HG02678 (cell line): ENCODE measurements at regions not wholly inside any gene's neighbourhood (a gene's known extent, or its start where the extent isn't known, plus 50 kb on each side); places are given as distances from the start of the nearest gene placed in this dataset.
A peak's percentile ranks its signal among the peaks of the same experiment; 100 is the strongest.

Experiments used
- ATAC-seq: cut with Tn5 transposase; IDR thresholded peaks from one replicate; pipeline ENCODE4 v1.9.1; 2021; ENCODE audit warnings: mild to moderate bottlenecking, moderate library complexity; ENCODE audit not compliant: unreplicated experiment

GRCh38 chr6:6908121-6908520 lies 199.6 kb upstream of the RREB1 start:
- no peak for ATAC-seq

DNA sequence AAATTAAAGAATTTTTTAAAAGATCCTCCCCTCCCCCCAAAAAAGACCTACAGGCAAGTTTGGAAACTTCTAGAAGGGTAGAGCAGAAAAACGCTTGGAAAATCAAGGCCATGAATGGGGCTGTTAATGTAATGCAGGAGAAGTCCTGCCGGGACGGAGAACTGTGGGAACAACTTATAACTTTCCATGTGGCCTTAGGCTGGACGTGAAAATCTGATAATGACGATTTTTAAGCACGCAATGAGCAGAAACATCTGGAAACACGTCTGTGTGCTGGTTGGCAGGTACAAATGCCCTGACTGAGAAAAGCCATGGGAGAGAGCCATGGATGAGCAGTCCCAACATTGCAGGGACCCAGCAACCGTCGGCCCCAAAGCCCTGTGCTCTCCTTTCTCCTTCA lies 198.7 kb upstream of the RREB1 start:
- no peak for ATAC-seq

DNA sequence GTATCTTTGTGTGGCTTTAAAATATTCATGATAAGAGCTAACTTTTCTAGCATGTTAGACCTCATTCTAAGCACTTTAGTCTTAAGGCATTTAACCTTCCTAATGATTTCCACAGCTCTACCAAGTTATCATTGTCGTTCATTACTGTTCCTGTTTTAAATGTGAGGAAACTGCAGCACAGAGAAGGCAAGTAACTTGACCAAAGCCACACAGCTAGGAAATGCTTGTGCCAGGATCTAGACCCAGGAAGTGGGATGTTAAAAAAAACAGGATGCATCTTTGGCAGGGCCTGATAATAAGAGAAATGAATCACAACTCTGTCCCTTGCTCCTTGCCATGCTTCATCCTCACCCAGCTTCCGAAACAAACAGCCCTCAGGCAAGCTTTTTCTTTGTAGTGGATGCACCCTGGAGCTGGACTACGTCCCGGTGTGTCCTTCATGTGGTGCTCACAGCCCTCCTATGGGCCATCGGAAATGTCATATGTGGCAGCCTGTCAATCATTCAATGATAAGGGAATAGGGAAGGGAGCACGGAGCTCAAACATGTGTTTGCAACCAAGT lies 196.9 kb upstream of the RREB1 start:
- no peak for ATAC-seq

DNA sequence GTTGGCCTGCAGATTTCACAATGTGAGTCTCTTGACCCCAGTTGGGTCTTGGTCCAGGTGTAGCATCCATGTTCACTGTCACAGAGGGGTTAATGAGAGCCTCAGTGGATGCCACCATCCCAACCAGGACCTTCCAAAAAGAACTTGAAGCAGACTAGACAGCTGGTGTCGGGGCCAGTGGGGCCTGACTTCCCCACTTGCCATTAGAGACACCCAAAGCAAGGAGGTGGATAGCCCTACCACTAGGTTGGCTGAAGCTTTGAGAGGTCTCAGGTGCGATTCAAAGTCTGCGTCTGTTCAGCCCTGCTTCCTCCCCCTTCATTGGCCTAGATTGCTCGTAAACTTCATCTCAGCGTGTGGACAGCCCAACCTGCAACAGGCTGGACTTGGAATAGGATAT lies 196.4 kb upstream of the RREB1 start:
- no peak for ATAC-seq

DNA sequence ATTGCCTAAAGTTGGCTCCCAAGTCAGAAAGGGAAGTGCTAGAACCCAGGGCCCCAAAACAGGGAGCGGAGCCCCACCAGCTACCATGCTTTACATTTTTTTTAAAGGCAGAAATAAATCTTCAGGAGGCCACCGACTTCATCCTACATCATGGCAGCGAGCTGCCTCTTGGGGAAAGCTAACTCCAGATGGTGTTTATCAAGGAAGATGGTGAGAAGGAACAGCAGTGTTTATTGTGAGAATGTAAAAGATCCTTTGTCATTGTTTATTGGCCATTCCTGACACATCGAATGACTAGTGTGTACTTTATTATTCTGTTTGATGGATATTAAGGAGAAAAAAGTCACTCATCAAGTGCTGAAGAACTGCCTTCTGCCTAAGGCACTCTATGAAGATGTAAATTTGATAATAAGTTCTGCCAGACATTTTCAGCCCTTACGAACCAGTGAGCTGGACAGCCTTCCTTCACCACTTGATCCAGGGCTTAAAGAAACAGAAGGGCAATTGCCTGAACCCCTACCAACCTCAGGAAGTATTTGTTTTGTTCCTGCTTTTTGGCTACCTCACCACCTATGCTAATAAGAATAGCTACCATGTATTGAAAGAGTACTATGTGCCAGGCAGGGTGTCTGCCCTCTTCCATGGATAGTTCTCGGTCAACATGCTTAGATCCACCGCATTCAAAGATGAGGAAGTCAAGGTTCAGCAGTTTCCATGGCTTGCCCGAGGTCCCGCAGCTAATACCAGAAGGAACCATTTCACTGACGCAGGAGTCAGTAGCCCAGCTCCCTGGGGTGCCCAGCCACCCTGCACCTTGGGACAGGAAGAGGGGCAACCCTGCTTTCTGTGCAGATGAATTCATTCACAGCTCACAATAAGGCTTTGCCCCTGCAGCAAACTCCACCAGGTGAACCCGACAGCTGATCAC lies 194.7 kb upstream of the RREB1 start:
- ATAC-seq = no peak

- ATAC-seq = no peak
Measured at GRCh38 chr6:6915219-6915618, 192.5 kb upstream of the RREB1 start.

DNA sequence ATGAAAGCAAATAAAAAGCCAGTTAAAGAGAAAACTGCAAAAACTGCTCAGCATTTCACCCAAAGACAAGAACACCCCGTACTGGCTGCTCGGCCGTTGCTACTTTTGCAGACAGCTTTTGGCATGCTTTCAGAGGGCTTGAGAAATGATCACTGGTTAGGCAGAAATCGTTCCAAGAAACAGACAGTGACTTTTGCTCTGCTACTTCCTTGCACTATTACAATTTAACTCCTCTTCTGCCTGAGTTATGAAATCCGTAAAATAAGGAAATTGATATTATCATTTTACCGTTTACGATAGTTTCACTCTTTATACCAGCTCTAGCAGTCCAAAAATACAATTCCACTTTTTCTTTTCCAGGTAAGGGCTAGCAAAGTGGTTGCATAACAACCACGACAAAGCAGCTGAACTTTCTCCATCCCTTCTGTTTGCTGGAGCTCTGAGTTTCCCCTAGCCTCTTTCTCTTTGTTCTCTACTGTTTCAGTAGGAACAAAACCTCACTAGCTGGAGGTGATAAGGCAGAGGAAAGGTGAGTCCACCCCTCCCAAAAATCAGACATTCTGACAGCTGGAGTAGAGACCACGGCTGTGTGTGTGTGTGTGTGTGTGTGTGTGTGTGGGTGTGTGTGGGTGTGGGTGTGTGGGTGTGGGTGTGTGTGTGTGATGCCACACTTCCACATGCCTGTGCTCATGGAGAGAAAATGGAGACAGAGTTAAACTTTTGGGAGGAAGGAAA lies 191.8 kb upstream of the RREB1 start:
- ATAC-seq = no peak

DNA sequence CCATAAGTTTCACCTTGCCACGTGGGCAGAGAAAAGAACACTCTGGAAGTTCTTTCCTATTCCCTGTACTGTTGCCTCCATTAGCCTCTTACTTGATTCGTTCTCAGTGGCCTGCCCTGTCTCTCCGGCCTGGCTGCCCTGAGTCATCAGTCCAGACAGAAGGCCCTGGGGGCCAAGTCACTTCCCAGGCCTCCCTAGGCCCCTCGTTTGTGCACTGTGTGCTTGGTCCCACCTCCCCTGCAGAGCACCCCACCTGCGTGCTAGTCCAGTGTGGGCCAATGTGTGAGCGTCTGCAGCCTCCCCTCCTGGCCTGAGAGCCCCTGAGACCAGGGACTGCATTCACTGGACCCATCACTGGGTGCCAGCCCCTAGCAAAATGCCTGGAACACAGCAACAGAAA lies 191.2 kb upstream of the RREB1 start:
- ATAC-seq = no peak

- ATAC-seq = peak; percentile 93
Measured at GRCh38 chr6:6918216-6918983, 189.4 kb upstream of the RREB1 start.

DNA sequence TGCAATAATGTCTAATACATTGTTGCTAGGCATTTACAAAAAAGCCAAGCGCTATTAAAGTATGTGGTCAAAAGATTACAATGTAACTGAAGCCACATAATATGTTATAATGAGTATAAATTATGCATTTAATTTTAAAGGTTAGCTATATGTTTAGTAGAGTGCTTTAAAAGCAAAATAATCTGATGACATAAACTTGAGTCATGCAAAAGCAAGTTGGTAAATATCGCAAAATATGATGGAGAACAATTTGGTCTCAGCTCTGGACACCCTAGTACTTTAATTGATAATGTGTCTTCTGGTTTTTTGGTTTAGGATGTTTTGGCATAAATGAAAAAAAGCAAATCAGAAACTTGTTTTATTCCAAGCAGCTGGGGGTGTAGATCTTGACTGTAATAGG lies 188.6 kb upstream of the RREB1 start:
- no peak for ATAC-seq

DNA sequence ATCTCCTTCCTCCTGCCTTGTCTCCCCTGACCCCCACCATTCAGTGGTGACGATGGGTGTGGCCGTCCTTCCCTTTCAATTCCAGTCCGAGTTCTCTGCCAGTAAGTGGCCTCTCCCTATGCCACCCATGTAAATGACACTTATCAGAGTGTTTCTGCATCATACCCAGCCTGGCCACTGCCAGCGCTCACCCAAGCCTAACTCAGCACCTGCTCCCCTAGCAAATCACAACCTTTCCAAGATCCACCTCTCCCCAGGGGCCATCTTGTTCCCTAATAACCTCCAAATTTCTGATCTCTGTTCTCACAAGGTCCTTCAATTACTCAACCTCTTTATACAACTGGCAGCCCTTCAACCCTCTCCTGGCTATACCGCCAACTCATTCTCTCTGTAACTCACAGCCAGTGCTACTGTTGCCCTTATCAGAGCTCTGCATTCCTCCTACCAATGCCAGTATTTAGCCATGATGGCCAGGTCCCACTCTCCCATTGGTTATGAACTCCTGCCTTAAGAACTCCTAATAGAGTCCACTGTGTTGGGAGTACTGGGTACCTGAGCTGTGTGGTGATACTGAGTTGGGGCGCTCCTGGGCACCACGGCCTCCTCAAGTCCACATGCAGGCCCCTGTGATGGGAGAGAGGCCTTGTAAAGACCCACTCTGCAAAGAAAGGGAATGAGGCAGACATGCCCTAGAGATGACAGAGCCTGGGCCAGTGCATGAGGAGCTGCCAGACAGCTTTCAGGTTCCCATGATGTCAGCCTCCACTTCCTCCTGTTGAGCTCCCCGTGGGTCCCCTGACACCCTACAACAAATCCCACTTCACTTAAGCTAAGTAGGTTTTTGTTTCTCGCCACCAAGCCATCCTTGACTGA lies 187.4 kb upstream of the RREB1 start:
- no peak for ATAC-seq

- no peak for ATAC-seq
Measured at GRCh38 chr6:6920987-6921313, 186.8 kb upstream of the RREB1 start.

DNA sequence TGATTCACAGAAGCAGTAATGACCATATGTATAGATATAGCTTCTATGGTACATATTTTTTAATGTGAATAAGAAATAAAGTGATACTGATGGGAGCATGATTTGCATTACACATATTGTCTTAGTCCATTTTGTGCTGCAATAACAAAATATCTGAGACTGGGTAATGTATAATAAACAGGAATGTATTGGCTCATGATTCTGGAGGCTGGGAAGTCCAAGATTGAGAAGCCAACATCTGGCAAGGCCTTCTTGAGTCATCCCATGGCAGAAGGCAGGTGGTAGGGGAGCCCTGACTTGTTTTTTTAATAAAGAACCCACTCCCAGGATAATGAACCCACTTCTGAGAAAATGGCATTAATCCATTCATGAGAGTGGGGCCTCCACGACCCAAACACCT lies 185.6 kb upstream of the RREB1 start:
- no peak for ATAC-seq

- ATAC-seq = no peak
Measured at GRCh38 chr6:6923605-6924004, 184.2 kb upstream of the RREB1 start.

DNA sequence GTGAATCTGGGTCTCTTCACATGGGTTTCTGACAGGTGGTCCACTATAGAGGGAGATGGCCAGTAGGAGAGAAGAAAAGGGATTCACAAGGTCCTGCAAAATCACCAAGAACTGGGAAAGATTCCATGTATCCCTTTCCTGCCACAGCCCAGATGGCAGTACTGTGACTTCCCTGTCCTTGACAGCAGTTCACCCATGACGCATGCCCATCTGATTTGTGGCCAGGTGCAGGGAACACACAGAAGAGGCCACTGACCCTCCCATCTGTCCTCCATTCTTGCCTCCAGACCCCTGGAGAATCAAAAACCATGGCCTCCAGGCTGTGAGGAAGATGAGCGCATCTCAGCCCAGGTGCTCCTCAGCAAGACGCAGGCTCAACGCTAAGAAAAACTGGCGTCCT lies 183.1 kb upstream of the RREB1 start:
- ATAC-seq = no peak

DNA sequence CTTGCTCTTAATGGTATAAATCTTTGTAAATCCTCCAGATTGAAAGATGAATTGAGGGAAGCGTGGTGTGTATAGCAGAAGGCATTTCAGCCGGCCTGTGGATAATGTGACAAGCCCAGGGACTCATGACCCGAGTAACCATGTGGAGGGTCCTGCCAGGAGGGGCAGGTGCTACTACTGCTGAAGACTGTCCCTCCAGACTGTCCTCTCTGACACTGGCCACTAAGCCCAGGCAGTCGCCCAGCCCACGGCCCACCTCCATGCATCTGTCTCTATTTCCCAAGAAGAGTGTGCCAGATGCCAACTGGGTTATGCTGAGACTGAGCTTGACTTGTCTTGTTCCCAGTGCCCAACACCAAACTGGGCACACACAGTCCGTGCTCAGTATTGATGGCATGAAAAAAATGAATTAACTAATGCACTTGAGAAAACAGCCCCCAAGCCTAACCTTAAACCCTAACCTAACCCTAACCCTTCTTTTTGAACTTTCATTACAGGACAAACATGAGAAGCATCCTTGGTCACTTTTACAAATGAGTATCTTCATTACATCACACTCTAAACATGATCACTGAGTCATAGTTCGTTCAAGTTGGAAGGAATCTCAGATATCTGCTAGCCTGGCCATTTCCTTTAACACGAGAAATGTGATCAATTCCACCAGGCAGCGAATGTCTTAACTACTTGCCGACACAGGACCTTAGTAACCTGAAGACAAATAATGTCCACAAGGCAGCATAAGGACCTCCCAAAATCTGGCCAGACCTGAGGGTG lies 182.2 kb upstream of the RREB1 start:
- ATAC-seq = no peak

GRCh38 chr6:6926856-6927255 lies 180.9 kb upstream of the RREB1 start:
- no peak for ATAC-seq

- no peak for ATAC-seq
Measured at GRCh38 chr6:6927521-6928361, 180.0 kb upstream of the RREB1 start.
